Vagina (tissue), 2 donors: ENCODE measurements at regions not wholly inside any gene's neighbourhood (a gene's known extent, or its start where the extent isn't known, plus 50 kb on each side); places are given as distances from the start of the nearest gene placed in this dataset.

Experiments used
- POLR2A ChIP-seq, 2 donors: fragments of 450-650 bp; IDR thresholded peaks; one replicate each; pipeline ENCODE4 v1.6.1; 2017; ENCODE audit warnings: antibody characterized with exemption in 2 of 2, mild to moderate bottlenecking in 2 of 2, moderate library complexity in 2 of 2
- TF ChIP-seq, protein P1 (sequence below), 3 experiments: fragments of 450-650 bp in 2 of 3; fragments of 200-600 bp in 1 of 3; sonication (generic) in 1 of 3; IDR thresholded peaks; one replicate each; pipeline ENCODE4 v1.5.1; 2017 to 2019; ENCODE audit warnings: antibody characterized with exemption in 3 of 3, mild to moderate bottlenecking in 2 of 3, moderate library complexity in 2 of 3

DNA sequence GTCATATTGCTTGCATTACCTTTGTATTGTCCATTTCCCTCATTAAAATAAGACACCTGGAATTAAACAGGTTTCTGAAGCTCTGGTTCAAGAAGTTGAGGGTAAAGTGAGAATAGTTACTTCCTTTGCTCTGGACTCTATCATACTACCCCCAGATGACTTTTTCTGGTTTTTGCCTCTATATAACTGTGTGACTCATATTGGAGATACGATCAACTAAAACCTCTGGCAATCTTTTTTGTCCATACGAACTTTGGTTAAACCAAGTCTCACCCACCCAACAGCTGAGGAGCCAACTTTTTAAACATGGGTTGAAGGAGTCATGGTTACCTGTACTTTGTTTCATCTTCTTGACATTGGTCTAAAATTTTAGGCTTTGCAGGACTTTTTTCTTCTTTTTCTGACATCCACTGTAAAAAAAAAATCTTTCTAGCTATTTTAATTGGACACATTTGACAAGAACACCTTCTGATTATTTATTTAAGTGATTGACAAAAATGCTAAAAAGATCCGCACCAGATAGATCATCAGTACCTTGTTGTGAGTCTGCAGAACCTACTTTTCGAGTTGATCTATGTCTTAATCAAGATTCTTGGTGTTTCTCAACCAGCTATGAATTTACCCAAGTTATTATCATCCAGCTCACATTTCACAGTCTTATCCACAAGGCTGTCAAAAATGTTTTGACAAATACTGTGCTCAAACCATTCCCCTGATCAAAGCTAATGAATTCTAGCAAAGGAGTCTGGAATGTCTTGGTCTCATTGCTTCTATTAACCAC is 166.0 kb downstream of the IPO8 start:
- TF ChIP-seq, protein P1, sequence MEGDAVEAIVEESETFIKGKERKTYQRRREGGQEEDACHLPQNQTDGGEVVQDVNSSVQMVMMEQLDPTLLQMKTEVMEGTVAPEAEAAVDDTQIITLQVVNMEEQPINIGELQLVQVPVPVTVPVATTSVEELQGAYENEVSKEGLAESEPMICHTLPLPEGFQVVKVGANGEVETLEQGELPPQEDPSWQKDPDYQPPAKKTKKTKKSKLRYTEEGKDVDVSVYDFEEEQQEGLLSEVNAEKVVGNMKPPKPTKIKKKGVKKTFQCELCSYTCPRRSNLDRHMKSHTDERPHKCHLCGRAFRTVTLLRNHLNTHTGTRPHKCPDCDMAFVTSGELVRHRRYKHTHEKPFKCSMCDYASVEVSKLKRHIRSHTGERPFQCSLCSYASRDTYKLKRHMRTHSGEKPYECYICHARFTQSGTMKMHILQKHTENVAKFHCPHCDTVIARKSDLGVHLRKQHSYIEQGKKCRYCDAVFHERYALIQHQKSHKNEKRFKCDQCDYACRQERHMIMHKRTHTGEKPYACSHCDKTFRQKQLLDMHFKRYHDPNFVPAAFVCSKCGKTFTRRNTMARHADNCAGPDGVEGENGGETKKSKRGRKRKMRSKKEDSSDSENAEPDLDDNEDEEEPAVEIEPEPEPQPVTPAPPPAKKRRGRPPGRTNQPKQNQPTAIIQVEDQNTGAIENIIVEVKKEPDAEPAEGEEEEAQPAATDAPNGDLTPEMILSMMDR (IDR thresholded peaks at IDR 0.05) = no peak
- no peak for TF ChIP-seq POLR2A (IDR thresholded peaks at IDR 0.05)
